Gastrocnemius medialis (tissue), 4 donors: ENCODE measurements at regions not wholly inside any gene's neighbourhood (a gene's known extent, or its start where the extent isn't known, plus 50 kb on each side); places are given as distances from the start of the nearest gene placed in this dataset.
"Not testable (repeated sequence)": the region's sequence is repeated elsewhere in the genome, so short reads cannot be mapped to it uniquely, and the experiment has no call there.

Experiments
- ATAC-seq, 2 donors: fragments of 150-250 bp; one replicate each; pipeline ENCODE4 v1.9.1; 2016
- DNase-seq, 2 donors: peaks; one replicate each; pipeline ENCODE4 v3.0.0-alpha.2; 2019
- H3K27ac ChIP-seq, 4 donors: fragments of 200-600 bp; sonication (generic); 1 replicate in 1 of 4; 2 replicates in 3 of 4; pipeline ENCODE4 v1.5.1; 2016 to 2018; ENCODE audit warnings: mild to moderate bottlenecking in 2 of 4, moderate library complexity in 1 of 4
- H3K27me3 ChIP-seq, 3 donors: fragments of 200-600 bp; sonication (generic) in 2 of 3; 1 replicate in 1 of 3; 2 replicates in 2 of 3; pipeline versions ENCODE4 v1.5.1 to v1.6.0; 2016 to 2019; ENCODE audit warnings: mild to moderate bottlenecking in 1 of 3, moderate library complexity in 1 of 3
- H3K36me3 ChIP-seq, 2 donors: fragments of 200-600 bp; sonication (generic) in 1 of 2; one replicate each; pipeline ENCODE4 v1.5.1; 2017 to 2018
- H3K4me1 ChIP-seq, 2 donors: fragments of 200-600 bp; sonication (generic) in 1 of 2; one replicate each; pipeline ENCODE4 v1.5.1; 2016 to 2017; ENCODE audit warnings: mild to moderate bottlenecking in 2 of 2
- H3K4me3 ChIP-seq, 4 donors: fragments of 200-600 bp; sonication (generic) in 3 of 4; 1 replicate in 1 of 4; 2 replicates in 3 of 4; pipeline ENCODE4 v1.5.1; 2016 to 2019; ENCODE audit warnings: mild to moderate bottlenecking in 2 of 4
- H3K9me3 ChIP-seq, 3 donors: fragments of 200-600 bp; sonication (generic) in 2 of 3; 1 replicate in 1 of 3; 2 replicates in 2 of 3; pipeline ENCODE4 v1.5.1; 2016 to 2019
- CTCF ChIP-seq, 5 experiments: fragments of 450-650 bp in 3 of 5; fragments of 200-600 bp in 2 of 5; sonication (generic) in 2 of 5; IDR thresholded peaks in 4 of 5; conservative IDR thresholded peaks in 1 of 5; 1 replicate in 4 of 5; 2 replicates in 1 of 5; pipeline ENCODE4 v1.5.1; 2016 to 2019; ENCODE audit warnings: antibody characterized with exemption in 5 of 5, mild to moderate bottlenecking in 3 of 5, moderate library complexity in 3 of 5
- POLR2A ChIP-seq, 2 donors: fragments of 450-650 bp; IDR thresholded peaks; one replicate each; pipeline ENCODE4 v1.6.1; 2017; ENCODE audit warnings: antibody characterized with exemption in 2 of 2, mild to moderate bottlenecking in 2 of 2, moderate library complexity in 2 of 2
- in situ Hi-C, 4 donors: fragments of 200-750 bp; cut with MboI; loops; one replicate each; pipeline versions ENCODE4 v1.15.0 to v1.8.0; 2017; ENCODE audit warnings: low sequenced_read_pairs in 4 of 4
- intact Hi-C: fragments of 100-400 bp; cut with DNase I; formaldehyde crosslinking; loops from one replicate; pipeline ENCODE4 v1.15.1; 2023; ENCODE audit warnings: low total_unique reads

GRCh38 chr18:60898111-60898510, 435.1 kb upstream of the CDH20 start:
- H3K36me3 ChIP-seq: no peaks in the 10 kb centered on the region
- in situ Hi-C loops (no loop called here), intact Hi-C loops (no loop called here)
- no peak overlapping the region for H3K4me3 ChIP-seq
- TF ChIP-seq POLR2A (IDR thresholded peaks at IDR 0.05) (no peak), CTCF (IDR thresholded peaks at IDR 0.05 in 4 of 5, conservative IDR thresholded peaks at IDR 0.05 in 1 of 5) (no peak)
- H3K27me3 ChIP-seq: no peaks in the 10 kb centered on the region
- no peaks in the 10 kb centered on the region for H3K9me3 ChIP-seq
- ATAC-seq: no peak
- no peak for DNase-seq
- no peak overlapping the region for H3K27ac ChIP-seq
- H3K4me1 ChIP-seq: no peaks in the 10 kb centered on the region

GRCh38 chr18:60905699-60906098, 427.5 kb upstream of the CDH20 start:
- TF ChIP-seq CTCF (IDR thresholded peaks at IDR 0.05 in 4 of 5, conservative IDR thresholded peaks at IDR 0.05 in 1 of 5): no peak
- Histone ChIP-seq H3K9me3 (no peaks in the 10 kb centered on the region), H3K4me3 (no peak overlapping the region), H3K27me3 (no peaks in the 10 kb centered on the region), H3K4me1 (no peaks in the 10 kb centered on the region), H3K36me3 (no peaks in the 10 kb centered on the region), H3K27ac (no peak overlapping the region)
- in situ Hi-C loops (no loop called here), intact Hi-C loops (no loop called here)
- peak in 1 of 2 donors; percentile 50 for ATAC-seq
- no peak for DNase-seq

- no peak for DNase-seq
- ATAC-seq: peak in 1 of 2 donors; percentile 49
- no peaks in the 10 kb centered on the region for H3K9me3 ChIP-seq
- no peak overlapping the region for H3K27ac ChIP-seq
- no peak for TF ChIP-seq CTCF (IDR thresholded peaks at IDR 0.05 in 4 of 5, conservative IDR thresholded peaks at IDR 0.05 in 1 of 5)
- no peaks in the 10 kb centered on the region for H3K36me3 ChIP-seq
- H3K27me3 ChIP-seq: no peaks in the 10 kb centered on the region
- in situ Hi-C loops: no loop called here
- no peak overlapping the region for H3K4me3 ChIP-seq
- no peaks in the 10 kb centered on the region for H3K4me1 ChIP-seq
- intact Hi-C loops: no loop called here
Observed at GRCh38 chr18:60910534-60910933, 422.7 kb upstream of the CDH20 start.

- in situ Hi-C loops (no loop called here), intact Hi-C loops (no loop called here)
- Histone ChIP-seq H3K27me3 (no peaks in the 10 kb centered on the region), H3K9me3 (no peaks in the 10 kb centered on the region), H3K36me3 (no peaks in the 10 kb centered on the region), H3K27ac (no peak overlapping the region), H3K4me3 (no peak overlapping the region), H3K4me1 (no peaks in the 10 kb centered on the region)
- no peak for DNase-seq
- no peak for TF ChIP-seq CTCF (IDR thresholded peaks at IDR 0.05 in 4 of 5, conservative IDR thresholded peaks at IDR 0.05 in 1 of 5)
- no peak for TF ChIP-seq POLR2A (IDR thresholded peaks at IDR 0.05)
- ATAC-seq: no peak
Observed at GRCh38 chr18:60911504-60911903, 421.7 kb upstream of the CDH20 start.

- ATAC-seq (no peak), DNase-seq (no peak)
- Histone ChIP-seq H3K9me3 (no peaks in the 10 kb centered on the region), H3K4me1 (no peaks in the 10 kb centered on the region), H3K36me3 (no peaks in the 10 kb centered on the region), H3K4me3 (no peak overlapping the region), H3K27me3 (no peaks in the 10 kb centered on the region), H3K27ac (no peak overlapping the region)
- intact Hi-C loops (no loop called here), in situ Hi-C loops (no loop called here)
- no peak for TF ChIP-seq POLR2A (IDR thresholded peaks at IDR 0.05)
- TF ChIP-seq CTCF (IDR thresholded peaks at IDR 0.05 in 4 of 5, conservative IDR thresholded peaks at IDR 0.05 in 1 of 5): no peak
Observed at GRCh38 chr18:60915160-60915559, 418.1 kb upstream of the CDH20 start.

- in situ Hi-C loops, H3K9me3 ChIP-seq, H3K27ac ChIP-seq, H3K36me3 ChIP-seq, H3K4me1 ChIP-seq, DNase-seq, ATAC-seq, H3K27me3 ChIP-seq, intact Hi-C loops, H3K4me3 ChIP-seq: not testable (repeated sequence)
Observed at GRCh38 chr18:60918862-60919261, 414.4 kb upstream of the CDH20 start.
